Endodermal cell (in vitro differentiated cells): ENCODE measurements at regions not wholly inside any gene's neighbourhood (a gene's known extent, or its start where the extent isn't known, plus 50 kb on each side); places are given as distances from the start of the nearest gene placed in this dataset.

ENCODE experiments used
- DNase-seq: peaks from one replicate; pipeline ENCODE4 v3.0.0-alpha.2; 2017
- H3K27ac ChIP-seq: 2 replicates; pipeline ENCODE4 v1.5.1; 2013; ENCODE audit warnings: mild to moderate bottlenecking, low read depth, low read length, moderate library complexity
- H3K27me3 ChIP-seq: 2 replicates; pipeline ENCODE4 v1.6.1; 2013; ENCODE audit warnings: mild to moderate bottlenecking, low read length, moderate library complexity; ENCODE audit not compliant: insufficient read depth, control insufficient read depth, poor library complexity, severe bottlenecking
- H3K36me3 ChIP-seq: 2 replicates; pipeline ENCODE4 v1.7.0; 2013; ENCODE audit warnings: mild to moderate bottlenecking, low read length, moderate library complexity; ENCODE audit not compliant: control insufficient read depth, insufficient read depth
- H3K4me1 ChIP-seq: one replicate; pipeline ENCODE4 v1.7.0; 2013; ENCODE audit warnings: low read length; ENCODE audit not compliant: control insufficient read depth, insufficient read depth
- H3K4me3 ChIP-seq: 2 replicates; pipeline ENCODE4 v1.5.1; 2013; ENCODE audit warnings: mild to moderate bottlenecking, low read length, moderate library complexity
- H3K9ac ChIP-seq: 2 replicates; pipeline ENCODE4 v1.6.1; 2013; ENCODE audit warnings: mild to moderate bottlenecking, low read length, moderate library complexity; ENCODE audit not compliant: poor library complexity, severe bottlenecking; ENCODE audit errors: extremely low read depth
- H3K9me3 ChIP-seq: 2 replicates; pipeline ENCODE4 v1.6.1; 2013; ENCODE audit warnings: mild to moderate bottlenecking, low read length, moderate library complexity; ENCODE audit not compliant: control insufficient read depth
- H3K27ac Mint-ChIP-seq: 2 replicates; pipeline ENCODE4 v1.8.0; 2020; ENCODE audit warnings: mixed read lengths
- H3K27me3 Mint-ChIP-seq: 2 replicates; pipeline ENCODE4 v1.8.0; 2021; ENCODE audit warnings: mild to moderate bottlenecking, mixed read lengths; ENCODE audit not compliant: insufficient read depth
- H3K36me3 Mint-ChIP-seq: 2 replicates; pipeline ENCODE4 v1.8.0; 2020; ENCODE audit warnings: low read depth, mixed read lengths
- H3K4me1 Mint-ChIP-seq: 2 replicates; pipeline ENCODE4 v1.8.0; 2020; ENCODE audit warnings: mixed read lengths
- H3K4me3 Mint-ChIP-seq: 2 replicates; pipeline ENCODE4 v1.8.0; 2020; ENCODE audit warnings: mild to moderate bottlenecking, moderate library complexity, mixed read lengths
- H3K9me3 Mint-ChIP-seq: 2 replicates; pipeline ENCODE4 v1.8.0; 2020; ENCODE audit warnings: mild to moderate bottlenecking, mixed read lengths
- WGBS, 2 experiments: methylation state at CpG; one replicate each; pipeline versions ENCODE4 v1.1.5 to v1.1.7; 2013; ENCODE audit warnings: missing lambda C conversion rate in 2 of 2, mixed read lengths in 1 of 2; ENCODE audit not compliant: insufficient coverage in 1 of 2, insufficient read length in 1 of 2; 5-methylcytosine and 5-hydroxymethylcytosine counted together
- TF ChIP-seq, protein P1 (sequence below): fragments of 200-600 bp; sonication (generic); conservative IDR thresholded peaks from 2 replicates; pipeline ENCODE4 v1.5.0; 2021; ENCODE audit warnings: antibody characterized with exemption, mild to moderate bottlenecking

DNA sequence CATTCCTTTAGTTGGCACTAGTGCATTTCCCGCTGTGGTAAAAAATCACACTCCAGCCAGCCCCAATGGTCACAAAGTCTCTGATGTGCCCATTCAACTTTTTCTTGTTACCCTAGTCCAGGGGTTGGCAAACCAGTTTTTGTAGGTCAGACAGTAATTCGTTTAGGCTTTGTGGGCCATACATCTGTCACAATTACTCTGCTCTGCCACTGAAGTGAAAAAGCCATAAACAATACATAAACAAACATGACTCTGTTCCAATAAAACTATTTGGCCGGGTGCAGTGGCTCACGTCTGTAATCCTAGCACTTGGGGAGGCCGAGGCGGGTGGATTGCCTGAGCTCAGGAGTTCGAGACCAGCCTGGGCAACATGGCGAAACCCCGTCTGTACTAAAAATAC, 78.5 kb downstream of the POLR2M start:
- Mint-ChIP-seq H3K4me3 (no peak overlapping the region), H3K9me3 (no peaks in the 10 kb centered on the region), H3K4me1 (no peaks in the 10 kb centered on the region), H3K36me3 (no peaks in the 10 kb centered on the region), H3K27ac (no peak overlapping the region), H3K27me3 (no peaks in the 10 kb centered on the region)
- H3K4me1 ChIP-seq = no peaks in the 10 kb centered on the region
- no peaks in the 10 kb centered on the region for H3K36me3 ChIP-seq
- DNase-seq = no peak
- no peaks in the 10 kb centered on the region for H3K9me3 ChIP-seq
- WGBS, 2 experiments = 93 to 100% methylated on average over 2 to 9 of the region's 9 CpGs
- H3K27ac ChIP-seq = no peak overlapping the region
- no peaks in the 10 kb centered on the region for H3K27me3 ChIP-seq
- H3K4me3 ChIP-seq = no peak overlapping the region
- no peak overlapping the region for H3K9ac ChIP-seq
- TF ChIP-seq, protein P1, sequence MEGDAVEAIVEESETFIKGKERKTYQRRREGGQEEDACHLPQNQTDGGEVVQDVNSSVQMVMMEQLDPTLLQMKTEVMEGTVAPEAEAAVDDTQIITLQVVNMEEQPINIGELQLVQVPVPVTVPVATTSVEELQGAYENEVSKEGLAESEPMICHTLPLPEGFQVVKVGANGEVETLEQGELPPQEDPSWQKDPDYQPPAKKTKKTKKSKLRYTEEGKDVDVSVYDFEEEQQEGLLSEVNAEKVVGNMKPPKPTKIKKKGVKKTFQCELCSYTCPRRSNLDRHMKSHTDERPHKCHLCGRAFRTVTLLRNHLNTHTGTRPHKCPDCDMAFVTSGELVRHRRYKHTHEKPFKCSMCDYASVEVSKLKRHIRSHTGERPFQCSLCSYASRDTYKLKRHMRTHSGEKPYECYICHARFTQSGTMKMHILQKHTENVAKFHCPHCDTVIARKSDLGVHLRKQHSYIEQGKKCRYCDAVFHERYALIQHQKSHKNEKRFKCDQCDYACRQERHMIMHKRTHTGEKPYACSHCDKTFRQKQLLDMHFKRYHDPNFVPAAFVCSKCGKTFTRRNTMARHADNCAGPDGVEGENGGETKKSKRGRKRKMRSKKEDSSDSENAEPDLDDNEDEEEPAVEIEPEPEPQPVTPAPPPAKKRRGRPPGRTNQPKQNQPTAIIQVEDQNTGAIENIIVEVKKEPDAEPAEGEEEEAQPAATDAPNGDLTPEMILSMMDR = no peak

DNA sequence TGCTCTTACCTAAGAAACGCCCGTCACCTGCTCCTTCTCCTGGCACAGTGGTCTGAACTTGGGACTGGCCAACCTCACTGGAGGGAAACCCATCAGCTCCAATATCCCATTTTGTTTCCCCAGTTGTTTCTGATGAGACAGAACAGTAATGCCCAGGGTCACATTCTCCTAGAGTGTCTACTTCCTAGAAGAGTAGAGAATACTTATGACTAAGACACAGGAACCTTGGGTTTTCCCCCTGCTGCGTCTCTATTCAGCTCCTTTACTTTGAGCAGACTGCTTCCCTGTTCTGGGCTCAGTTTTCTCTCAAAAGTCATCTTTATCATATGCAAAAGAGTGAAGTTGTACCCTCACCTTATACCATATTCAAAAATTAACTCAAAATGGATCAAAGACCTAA, 79.4 kb downstream of the POLR2M start:
- no peak overlapping the region for H3K4me3 Mint-ChIP-seq
- no peak for DNase-seq
- no peaks in the 10 kb centered on the region for H3K36me3 Mint-ChIP-seq
- H3K27ac Mint-ChIP-seq = no peak overlapping the region
- TF ChIP-seq, protein P1 = no peak
- H3K27ac ChIP-seq = no peak overlapping the region
- WGBS, 2 experiments = 95 to 97% methylated on average over 3 of the region's 3 CpGs
- H3K4me3 ChIP-seq = no peak overlapping the region
- no peaks in the 10 kb centered on the region for H3K27me3 ChIP-seq
- H3K4me1 Mint-ChIP-seq = no peaks in the 10 kb centered on the region
- H3K9me3 ChIP-seq = no peaks in the 10 kb centered on the region
- no peaks in the 10 kb centered on the region for H3K9me3 Mint-ChIP-seq
- H3K36me3 ChIP-seq = no peaks in the 10 kb centered on the region
- H3K4me1 ChIP-seq = no peaks in the 10 kb centered on the region
- no peaks in the 10 kb centered on the region for H3K27me3 Mint-ChIP-seq
- no peak overlapping the region for H3K9ac ChIP-seq

DNA sequence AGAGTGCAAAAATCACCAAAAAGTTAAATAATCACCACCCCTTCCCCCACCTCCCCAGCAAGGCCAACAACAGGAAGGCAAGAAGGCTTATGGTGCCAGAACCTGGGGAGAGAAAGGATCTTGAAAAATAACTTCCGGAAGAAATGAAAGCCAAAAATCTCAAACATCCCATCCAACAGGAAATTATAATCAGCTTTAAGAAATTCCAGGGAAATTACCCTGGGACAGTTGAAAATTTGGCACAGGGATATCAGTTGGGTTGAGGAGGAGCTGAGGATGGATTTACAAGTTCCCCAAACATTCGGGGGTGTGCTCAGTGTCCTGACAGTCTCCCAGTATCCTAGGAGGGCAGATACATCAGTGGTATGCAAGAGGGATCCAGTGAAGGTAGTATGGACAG, 82.7 kb downstream of the POLR2M start:
- H3K9me3 ChIP-seq = no peaks in the 10 kb centered on the region
- TF ChIP-seq, protein P1 = no peak
- Mint-ChIP-seq H3K9me3 (no peaks in the 10 kb centered on the region), H3K36me3 (no peaks in the 10 kb centered on the region), H3K27ac (no peak overlapping the region), H3K4me3 (no peak overlapping the region), H3K27me3 (no peaks in the 10 kb centered on the region), H3K4me1 (no peaks in the 10 kb centered on the region)
- H3K36me3 ChIP-seq = no peaks in the 10 kb centered on the region
- no peak overlapping the region for H3K9ac ChIP-seq
- no peak overlapping the region for H3K27ac ChIP-seq
- H3K4me1 ChIP-seq = no peaks in the 10 kb centered on the region
- no peaks in the 10 kb centered on the region for H3K27me3 ChIP-seq
- DNase-seq = no peak
- 91 to 100% methylated on average over 1 to 2 of the region's 2 CpGs for WGBS, 2 experiments
- no peak overlapping the region for H3K4me3 ChIP-seq
